NCI-H748 (cell line): ENCODE measurements at regions not wholly inside any gene's neighbourhood (a gene's known extent, or its start where the extent isn't known, plus 50 kb on each side); places are given as distances from the start of the nearest gene placed in this dataset.
"Not testable (repeated sequence)": the region's sequence is repeated elsewhere in the genome, so short reads cannot be mapped to it uniquely, and the experiment has no call there.

Source experiments
- DNase-seq: peaks from one replicate; lab custom pipeline; 2025; ENCODE audit not compliant: unreplicated experiment; lab: John Stamatoyannopoulos, UW

GRCh38 chr12:28689398-28690175 lies 459.5 kb upstream of the FAR2 start:
- DNase-seq: no peak

DNA sequence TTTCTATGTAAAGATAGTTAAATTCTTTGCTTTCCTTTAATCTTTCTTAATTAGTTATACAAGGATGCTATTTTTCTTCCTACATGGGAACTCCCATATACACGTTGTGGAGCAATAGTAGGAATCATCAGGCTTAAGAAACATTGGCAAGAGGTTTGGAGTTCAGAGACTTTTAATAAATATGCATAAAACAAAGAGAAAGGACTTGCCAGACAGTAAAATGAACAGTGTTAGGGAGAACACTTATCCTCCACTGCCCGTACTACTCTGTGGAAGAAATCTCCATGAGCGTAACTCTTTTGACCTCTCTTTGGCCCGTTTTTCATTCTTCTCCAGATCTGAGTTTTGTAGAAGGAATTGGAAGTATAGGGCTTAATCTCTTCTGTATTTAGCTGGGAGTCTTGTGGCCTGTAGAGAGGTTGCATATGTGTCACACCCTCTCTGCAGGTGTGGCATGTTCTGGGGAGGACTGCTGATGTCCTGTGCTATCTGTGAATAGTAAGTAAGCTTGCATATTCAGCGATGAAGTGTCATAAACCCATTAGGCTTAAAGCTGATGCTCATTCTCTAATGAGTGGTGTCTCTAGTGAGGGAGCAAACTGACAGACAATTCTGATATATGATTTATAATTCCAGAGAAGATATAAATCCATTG lies 455.4 kb upstream of the FAR2 start:
- no peak for DNase-seq

DNA sequence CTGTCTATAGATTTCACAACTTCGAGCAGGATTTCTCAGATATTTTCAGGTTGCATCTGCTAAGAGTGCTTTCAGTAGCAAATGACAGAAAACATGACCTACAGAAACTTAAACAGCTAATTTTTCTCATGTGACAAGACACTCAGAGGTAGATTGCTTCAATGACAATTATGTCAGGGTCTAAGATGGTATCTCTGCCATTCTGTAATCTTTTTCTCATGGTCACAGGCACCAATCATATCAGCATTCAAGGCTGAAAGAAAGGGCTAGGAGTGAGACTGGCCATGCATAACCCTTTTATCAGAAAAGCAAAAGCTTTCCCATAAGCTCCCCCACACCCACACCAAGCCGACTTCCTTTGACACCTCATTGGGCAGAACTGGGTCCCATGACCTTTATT lies 450.5 kb upstream of the FAR2 start:
- DNase-seq: no peak

DNA sequence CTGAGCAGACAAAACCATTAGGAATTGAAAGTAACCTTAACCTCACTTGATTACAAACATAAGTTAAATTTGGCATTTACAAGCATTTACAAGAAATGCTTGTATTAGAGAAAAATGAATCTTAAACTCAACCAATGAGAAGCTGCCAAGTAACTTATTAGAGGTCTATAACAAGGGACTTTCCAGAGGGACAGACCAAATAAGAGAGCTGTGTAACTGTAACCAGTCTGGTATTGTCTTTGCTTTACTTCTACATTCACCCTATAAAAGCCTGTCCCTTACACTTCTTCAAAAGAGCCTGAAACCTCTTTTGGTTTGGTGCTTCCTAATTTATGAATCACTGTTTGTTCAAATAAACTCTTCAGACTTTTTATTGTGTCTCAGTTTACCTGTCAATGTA lies 450.0 kb upstream of the FAR2 start:
- no peak for DNase-seq

DNA sequence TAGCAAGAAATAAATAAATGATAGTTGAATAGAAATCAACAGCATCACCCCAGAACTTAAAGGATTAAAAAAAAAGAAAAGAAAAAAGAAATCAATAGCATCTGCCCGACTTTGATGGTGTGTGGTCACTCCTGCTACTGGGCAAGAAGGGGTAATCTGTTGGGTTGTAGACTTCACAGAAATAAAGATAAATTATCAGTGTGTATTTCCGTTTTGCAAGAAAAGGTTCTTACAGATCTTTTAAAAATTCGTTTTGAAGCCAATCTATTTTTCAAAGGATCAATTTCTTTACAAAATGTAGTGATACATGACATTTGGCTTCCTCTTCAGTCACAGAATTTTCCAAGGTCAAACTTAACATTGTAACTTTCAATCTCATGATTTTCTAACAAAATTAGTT lies 448.9 kb upstream of the FAR2 start:
- no peak for DNase-seq

- no peak for DNase-seq
These were observed 444.5 kb upstream of the FAR2 start for GRCh38 chr12:28704477-28705169.

GRCh38 chr12:28708918-28709371 lies 440.1 kb upstream of the FAR2 start:
- no peak for DNase-seq

- no peak for DNase-seq
These were observed 438.9 kb upstream of the FAR2 start for GRCh38 chr12:28709986-28710685.

DNA sequence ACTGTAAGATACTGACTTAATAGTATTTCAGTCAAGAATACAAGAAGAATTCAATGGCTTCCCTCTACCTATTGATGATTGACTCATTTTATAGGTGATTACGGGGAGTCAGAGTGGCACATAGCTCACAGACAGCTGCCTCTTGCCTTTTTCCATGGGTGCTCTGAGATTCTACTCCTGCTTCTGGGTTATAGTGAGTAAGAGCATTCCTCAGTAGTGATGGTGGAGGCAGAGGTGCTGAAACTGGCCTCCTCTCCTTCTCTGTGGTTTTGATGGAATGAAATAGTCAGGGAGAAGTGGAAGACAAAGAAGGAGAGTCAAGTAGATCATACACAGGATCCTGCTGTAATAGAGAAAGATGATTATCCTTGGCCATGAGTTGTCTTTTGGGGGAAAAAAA lies 438.2 kb upstream of the FAR2 start:
- no peak for DNase-seq

GRCh38 chr12:28711421-28711820 lies 437.7 kb upstream of the FAR2 start:
- no peak for DNase-seq

DNA sequence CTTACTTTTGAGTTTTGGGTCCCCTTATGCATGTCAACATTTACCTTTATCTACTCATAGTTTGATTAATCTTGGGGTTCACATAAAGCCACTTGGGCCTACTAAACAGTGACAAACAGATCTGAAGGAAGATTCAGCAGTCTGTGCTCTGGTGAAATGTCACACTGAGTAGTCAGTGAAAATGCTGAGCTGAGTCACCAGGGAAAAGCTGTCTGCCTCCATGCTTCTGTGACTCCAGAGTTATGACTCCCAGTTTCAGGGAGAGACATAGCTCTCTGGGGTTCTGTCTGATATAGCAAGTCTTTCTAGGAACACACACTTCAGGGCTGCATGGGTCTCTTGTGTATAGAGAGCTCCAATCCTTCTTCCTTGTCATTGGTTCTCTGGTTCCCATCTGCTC lies 406.3 kb upstream of the FAR2 start:
- no peak for DNase-seq

DNA sequence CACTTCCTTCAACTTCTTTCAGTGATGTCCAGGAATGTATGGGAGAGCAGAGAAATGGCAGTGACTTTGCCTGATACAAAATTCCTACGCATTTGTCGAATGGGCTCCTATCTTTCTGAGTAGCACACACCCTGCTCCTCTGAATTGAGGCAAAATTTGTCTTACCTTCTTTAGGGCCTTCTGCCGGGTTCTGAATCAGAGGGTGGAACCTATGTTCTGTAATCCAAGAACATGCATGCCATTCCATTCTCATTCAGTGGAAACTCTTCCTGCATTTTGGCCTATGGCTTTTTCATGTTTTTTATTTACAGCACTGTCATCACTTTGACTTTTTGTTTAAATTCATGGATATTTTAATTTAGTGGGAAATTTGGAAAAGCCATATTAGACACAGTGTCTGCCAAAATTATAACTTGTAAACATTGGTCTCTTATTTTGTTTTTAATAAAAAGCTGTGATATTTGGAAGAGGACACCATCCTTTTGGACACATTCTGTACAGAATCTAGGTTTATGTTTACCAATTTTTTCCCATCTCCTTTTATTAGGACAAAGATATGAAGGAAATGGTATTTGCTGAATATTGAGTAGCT lies 402.2 kb upstream of the FAR2 start:
- DNase-seq: no peak

- no peak for DNase-seq
These were observed 398.0 kb upstream of the FAR2 start for GRCh38 chr12:28750946-28751685.

DNA sequence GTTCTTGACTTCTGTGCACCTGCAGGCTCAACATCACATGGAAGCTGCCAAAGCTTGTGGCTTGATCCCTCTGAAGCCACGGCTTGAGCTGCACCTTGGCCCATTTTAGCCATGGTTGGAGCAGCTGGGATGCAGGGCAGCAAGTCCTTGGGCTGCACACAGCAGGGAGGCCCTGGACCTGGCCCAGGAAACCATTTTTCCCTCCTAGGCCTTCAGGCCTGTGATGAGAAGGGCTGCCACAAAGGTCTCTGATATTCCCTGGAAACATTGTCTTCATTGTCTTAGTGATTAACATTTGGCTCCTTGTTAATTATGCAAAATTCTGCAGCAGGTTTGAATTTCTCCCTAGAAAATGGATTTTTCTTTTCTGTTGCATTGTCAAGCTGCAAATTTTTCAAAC lies 394.1 kb upstream of the FAR2 start:
- DNase-seq: no peak

DNA sequence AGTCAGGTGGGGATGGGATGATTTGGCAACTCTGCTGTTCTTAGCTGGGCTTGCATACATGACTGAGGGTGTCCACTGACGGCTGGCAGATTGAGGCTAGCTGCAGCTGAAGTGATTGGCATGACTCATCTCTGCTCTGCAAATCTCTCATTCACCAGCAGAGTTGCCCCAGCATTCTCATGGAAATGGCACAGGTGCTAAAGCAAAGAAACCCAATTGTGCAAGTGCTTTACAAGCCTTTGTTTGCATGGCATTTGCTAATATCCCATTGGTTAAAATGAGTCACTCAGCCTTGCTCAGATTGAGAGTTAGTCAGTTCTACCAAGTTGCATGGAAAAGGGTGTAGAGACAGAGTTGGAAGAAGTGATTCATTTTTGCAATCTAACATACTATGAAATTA lies 389.7 kb upstream of the FAR2 start:
- DNase-seq: no peak

- DNase-seq: not testable (repeated sequence)
These were observed 388.8 kb upstream of the FAR2 start for GRCh38 chr12:28760040-28760903.

DNA sequence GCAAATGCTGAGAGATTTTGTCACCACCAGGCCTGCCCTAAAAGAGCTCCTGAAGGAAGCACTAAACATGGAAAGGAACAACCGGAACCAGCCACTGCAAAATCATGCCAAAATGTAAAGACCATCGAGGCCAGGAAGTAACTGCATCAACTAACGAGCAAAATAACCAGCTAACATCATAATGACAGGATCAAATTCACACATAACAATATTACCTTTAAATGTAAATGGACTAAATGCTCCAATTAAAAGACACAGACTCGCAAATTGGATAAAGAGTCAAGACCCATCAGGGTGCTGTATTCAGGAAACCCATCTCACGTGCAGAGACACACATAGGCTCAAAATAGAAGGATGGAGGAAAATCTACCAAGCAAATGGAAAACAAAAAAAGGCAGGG lies 387.2 kb upstream of the FAR2 start:
- not testable (repeated sequence) for DNase-seq

DNA sequence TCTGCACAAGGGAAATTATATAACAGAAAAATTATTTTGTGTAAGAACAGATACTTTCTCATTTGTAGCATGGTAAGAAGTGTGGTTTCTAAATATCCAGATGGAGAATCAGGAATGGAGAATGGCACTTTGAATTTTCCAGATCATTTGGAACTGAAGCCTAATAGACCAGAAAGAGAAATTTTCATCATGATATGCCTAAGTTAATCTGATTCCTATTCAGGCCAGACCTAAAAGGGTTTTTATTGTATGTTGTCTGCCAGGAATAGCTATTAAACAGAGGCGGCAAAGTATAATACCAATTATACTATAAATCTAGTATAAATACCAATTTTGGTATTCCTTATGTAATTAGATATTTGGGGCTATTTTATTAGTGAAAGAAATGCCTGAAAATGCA lies 382.7 kb upstream of the FAR2 start:
- no peak for DNase-seq

DNA sequence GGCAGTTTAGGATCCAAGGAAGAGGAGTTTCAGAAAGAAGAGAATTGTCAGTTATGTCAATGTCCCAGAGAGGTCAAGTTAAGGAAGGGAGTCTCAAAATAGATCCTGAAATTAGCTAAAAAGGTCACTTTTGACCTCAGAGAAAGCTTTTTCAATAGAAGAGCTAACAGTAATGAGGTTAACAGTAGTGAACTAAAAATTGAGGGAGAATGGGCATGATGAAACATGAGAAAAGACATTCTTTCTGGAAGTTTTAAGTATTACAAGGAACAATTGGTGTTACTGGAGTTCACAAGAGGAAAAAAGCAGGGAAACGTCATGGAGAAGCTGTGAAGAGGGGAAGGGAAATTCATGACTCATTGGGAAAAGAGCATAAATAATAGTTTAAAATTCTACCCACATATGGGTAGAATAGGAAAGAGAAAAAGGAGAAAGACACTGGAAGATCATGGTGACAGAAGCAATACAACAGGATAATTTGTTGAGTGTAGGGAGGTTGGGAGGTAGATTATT lies 381.2 kb upstream of the FAR2 start:
- DNase-seq: no peak
